NCI-H2107 (cell line): ENCODE measurements at regions not wholly inside any gene's neighbourhood (a gene's known extent, or its start where the extent isn't known, plus 50 kb on each side); places are given as distances from the start of the nearest gene placed in this dataset.

Experiments
- DNase-seq: peaks from one replicate; lab custom pipeline; 2025; lab: John Stamatoyannopoulos, UW

DNA sequence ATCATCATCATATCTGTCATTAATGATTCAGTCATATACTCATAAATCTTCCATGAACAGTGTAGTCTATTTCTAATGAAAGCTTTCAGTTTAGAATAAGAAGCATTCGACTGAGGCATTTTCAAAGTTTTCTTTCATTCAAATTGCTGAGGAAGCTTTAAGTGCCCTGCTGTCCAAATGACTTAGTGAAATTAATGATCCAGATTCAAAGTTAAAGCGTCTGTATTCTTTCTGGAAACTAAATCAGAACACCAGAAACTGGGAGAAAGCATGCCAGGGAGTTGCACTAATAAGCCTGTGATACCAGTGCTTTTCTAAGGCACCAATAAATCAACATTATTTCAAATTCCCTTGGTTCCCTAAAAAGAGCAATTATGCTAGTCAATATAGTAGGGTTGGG lies 367.8 kb upstream of the ANO5 start:
- no peak for DNase-seq

DNA sequence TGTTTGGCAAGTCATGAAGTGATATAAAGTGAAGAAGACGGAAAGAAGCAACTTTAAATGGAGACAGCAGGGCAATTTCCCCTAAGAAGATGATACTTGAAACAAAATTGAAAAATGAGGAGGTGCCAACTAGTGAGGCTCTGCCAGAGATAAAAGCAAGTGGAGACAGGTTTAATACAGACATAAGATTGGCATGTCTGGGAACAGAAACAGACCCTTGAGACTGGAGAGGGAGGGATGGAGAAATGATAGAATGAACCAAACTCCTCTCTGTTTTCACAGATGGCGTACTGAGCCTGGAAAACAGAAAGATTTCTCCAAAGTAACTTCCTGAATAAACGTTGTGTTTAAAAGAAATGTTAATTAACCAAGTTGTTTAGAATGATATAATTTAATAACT lies 354.5 kb upstream of the ANO5 start:
- no peak for DNase-seq

DNA sequence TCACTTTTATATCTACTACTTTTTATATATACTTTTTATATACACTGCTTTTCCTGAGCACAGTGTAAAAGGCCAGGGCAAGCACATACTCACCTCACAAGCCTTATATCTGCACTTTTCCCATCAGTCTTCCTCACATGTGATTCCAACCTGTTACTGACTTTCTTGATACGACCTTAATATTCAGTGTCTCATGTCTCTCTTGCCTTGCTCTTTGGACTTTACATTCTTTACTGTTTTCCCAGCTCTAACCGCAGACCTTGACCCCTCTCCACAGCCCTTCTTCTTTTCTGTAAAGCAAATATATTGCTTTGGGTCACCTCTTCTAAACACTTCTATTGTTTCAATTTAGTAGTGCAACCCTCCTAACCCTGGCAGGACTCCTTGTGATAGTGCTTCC lies 353.1 kb upstream of the ANO5 start:
- no peak for DNase-seq

DNA sequence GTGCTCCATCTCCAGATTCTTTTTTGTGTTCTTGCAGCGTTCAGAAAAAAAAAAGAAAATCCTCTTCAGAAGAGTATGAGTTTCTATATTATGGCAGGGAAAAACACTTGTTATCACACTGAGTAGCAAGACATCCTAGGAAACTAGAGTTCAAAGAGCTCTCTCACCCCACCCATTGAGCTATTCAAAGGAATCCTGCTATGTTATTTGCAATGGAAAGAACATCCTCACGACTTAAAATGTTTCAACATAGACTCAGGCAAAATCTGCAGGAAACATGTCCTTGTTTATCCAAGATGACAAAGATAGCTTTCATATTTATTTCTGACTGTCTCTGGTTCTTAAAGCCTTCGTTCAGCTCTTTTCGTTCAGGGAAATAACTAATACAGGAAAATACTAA lies 331.6 kb upstream of the ANO5 start:
- no peak for DNase-seq

DNA sequence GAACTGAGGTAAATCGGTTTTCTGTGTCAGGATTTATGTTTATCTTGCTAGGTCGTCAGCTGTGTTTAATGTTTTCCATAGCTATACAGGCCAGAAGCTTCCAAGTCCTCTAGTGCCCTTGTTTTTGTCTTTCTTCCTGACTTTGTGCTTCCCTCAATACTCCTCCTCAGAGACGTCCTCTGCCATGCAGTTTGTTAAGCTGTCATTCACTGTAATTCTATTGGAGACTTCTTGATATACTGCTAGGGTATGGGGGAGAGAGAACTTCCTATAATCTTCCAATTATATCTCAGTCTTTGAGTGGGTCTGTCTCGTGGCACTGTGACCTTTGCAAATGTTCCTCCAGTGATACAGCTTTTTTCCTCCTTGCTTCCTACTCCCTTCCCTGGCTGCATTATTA lies 327.3 kb upstream of the ANO5 start:
- DNase-seq = no peak

DNA sequence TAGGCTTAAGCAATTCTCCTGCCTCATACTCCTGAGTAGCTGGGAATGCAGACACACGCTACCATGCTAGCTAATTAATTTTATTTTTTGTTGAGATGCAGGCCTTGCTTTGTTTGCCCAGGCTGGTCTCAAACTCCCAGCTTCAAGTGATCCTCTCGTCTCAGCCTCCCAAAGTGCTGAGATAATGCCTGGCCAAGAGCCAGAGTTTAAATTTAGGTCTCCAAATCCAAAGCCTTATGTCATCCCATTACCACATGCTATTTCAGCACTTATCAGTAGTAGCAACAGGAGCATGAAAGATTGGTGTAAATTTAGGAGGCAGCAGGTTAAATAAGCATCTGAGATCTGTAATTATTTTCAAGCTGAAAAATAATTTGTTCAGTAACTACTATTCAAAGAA lies 326.1 kb upstream of the ANO5 start:
- DNase-seq = no peak

DNA sequence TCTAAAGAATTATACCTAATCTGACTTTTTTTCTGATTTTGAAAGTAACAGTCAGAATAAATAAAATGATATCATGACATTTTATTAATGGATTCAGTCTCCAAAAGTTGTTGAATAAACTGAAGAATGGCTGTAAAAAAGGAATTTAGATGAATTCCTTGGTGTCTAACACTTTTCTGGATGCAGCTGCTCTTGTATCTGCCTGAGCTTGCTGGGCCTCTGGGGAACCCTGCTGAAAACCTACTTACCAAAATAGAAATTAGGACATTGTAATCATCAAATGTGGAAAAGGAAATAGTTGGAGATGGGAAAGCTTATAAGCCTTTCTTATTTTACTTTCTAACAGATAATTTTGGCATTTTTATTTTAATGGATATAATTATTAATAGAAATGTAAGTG lies 315.7 kb upstream of the ANO5 start:
- DNase-seq = no peak

DNA sequence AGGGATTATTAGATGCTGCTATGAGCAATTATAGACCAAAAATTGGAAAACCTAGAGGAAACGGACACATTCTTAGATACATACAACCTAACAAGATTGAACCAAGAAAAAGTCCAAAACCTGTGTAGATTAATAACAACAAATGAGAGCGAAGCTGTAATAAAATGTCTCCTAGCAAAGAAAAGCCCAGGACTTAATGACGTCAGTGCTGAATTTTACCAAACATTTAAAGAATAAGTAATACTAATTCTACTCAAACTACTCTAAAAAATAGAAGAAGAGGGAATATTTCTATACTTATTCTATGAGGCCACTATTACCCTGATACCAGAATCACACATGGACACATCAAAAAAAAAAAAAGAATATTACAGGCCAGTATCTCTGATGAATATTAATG lies 309.5 kb upstream of the ANO5 start:
- no peak for DNase-seq

DNA sequence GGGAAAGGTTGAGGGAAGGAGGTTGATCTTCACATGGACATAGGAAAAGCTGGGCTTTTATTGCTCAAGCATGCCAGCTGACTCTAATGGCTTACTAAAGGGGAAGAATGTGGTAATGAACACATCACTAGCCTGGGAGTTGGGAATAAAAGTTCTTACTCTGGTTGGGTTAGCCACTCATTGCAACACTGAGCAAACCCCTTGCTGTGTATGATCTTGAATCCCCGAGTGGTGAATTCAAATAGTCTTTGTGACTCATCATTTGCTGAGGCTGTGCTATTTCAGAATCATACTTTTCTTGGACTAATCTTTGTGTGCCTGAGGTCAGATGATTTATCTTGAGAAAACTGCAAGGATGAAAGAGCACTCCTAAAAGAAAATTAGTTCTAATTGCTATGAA lies 304.1 kb upstream of the ANO5 start:
- DNase-seq = no peak

DNA sequence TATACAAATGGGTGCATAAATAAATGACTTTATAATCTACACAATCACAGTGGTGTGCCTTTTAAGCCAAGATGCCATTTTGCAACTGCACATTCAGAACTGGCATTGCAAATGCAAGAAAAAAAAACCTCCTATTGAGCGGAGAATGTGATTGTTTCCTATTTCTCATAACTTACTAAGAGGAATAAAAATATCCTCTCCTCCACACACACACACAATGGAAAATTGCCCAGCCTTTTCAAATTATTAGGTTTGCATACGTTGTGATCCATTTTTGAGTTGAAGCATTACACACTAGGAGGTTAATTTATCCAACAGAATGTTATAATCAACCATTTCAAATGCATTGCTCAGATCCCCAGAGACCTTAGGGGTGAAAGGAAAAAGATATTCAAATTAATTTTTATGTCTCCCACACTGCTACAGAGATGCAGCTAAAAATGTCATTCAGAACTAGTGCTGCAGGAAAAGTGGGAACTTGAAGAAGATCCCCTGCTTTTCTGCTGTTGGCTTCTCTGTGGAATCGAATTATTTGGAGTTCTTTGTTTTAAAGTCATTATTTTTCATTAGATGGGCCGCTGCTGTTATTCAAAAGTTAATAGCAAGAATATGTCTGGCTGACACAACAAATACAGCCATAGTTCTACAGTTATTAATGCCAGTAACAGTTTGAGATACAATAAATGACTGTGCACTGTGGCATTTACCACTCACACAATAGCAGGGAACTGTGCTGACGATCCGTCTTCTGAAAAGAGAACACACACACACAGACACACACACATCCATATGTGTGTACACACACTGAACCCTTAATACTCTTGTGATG lies 299.9 kb upstream of the ANO5 start:
- DNase-seq = no peak

DNA sequence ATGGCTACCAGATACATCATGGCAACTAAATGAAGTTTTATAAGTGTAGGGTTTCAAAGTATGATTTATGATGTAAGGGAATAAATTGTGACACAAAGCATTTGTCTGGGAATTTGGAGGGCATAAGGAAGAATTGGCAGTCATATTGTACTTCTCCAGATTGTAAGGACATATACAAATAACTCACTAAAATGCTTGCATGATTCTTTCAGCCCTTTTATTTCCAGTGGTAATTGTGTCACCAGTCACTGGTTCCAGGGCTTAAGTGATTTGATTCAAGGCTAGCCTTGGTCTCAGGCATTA lies 299.4 kb upstream of the ANO5 start:
- DNase-seq = no peak

DNA sequence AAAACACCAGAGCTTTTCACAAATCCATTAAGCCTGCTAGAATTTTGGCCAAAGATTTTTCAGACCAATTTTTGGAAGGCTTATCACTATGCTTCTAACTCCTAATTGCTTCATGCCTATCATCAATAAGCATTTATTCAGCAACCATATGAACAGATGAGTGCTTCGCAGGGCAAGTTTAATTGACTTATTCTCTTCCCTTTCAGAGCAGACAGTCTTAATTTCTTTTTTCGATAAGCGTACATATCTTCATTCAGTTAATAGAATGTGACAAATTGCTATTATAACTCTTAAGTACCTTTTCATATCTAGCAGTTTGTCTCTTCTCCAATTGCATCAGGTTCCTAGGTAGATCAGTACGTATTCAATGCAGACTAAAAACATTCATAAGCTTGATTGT lies 298.4 kb upstream of the ANO5 start:
- DNase-seq = no peak

DNA sequence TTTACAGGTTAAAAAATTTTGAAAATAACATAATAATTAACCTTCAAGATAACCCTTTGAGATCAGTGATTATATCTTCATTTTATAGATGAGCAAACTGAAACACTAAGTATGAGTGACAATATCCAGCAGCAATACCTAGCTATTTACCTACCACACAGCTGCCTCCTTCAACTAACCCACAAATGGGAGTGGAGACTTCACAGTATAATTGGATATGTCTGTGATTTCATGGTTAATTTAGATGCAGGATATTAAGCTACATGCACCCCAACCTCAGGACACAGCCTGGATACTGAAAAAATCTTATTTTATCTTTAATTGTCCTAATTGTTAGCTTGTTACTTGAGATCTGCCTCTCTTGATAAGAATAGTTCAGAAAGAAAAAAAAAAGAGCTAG lies 297.2 kb upstream of the ANO5 start:
- no peak for DNase-seq

DNA sequence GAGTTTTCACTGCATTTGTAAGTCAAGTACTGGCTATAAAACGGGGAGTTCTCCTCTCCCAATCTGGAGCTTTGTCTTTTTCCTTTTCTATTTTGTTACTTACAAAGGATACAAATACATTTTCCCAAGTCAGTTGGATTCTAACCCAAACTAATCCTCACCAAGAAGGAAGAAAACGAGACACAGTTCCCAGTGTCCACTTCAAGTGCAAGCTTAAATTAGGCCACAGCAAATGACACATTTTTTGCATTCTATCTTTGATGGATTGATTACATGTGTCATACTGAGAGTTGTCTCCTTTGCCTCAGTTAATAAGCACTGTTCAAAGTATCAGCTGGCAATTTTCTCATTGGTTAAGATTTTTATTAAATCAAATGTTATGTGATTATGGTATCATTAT lies 296.7 kb upstream of the ANO5 start:
- no peak for DNase-seq

DNA sequence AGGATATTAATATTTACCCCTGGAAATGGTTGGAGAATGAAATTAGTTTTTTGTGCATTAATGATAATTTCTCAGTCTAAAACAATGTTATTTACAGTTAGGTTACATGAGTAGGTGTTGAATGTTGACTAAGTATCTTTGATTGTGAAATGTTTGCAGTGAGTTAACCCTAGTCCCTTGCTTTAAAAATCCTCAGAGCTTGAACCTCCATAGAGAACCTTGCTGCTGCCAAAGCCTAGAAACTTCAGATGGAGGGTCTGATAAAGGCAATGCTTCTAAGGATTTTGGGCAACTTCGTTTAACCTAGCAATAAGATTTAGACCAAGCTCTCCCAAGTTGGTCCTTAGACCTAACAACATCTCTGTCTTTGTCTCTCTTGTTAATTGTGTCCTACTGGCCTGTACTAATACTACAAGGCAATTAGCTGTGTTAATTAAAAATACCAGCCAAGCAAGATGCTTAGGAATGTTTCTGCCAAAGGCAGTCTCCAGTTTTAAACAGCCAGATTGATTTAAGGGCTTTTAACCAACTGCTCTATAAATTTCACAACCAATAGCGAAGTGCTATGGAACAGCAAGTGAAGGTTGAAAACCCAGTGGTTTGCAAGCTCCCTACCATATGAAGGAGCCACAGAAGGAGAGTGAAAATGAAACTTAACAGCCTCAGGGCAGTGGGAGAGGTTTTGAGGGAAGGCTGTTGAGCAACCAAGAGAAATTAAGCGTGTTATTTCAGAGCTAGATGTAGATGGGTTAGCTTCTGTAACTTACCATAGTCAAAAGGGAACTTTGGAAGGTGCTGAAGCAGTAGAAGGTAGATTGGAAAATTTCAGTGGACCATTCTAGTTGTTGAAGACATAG lies 295.9 kb upstream of the ANO5 start:
- no peak for DNase-seq

DNA sequence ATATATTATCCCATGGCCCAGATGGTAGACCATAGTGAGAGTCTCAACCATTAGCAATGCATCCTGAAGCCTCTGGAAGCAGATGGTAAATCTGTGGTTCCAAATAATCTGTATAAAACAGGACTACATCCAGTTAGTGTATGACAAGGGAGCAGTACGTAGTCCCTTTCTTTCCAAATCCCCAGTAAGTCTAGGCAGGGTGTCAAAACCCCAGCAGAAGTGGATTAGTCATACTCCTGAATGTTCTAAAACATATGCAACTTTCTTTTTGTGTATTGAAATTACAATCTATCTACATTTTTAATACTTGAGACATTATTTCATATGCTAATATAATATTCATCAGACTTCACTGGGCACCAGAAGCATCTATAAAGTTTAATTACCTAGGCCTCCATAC lies 295.1 kb upstream of the ANO5 start:
- DNase-seq = no peak

DNA sequence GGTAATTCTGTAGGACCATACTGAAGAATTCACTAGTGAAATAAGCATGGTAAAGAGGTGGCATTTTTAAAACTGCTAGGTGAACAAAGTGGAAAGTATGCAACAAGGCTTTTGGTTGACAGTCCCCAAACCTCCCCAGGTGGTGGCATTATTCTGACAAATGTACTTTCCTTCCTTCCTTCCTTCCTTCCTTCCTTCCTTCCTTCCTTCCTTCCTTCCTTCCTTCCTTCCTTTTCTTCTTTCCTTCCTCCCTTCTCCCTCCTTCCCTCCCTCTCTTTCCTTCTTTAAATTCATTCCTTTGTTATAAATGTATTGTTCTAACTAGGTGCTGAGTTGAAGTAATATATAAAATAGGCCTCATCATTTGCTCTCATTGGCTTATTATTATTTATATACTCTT lies 284.7 kb upstream of the ANO5 start:
- DNase-seq = no peak

DNA sequence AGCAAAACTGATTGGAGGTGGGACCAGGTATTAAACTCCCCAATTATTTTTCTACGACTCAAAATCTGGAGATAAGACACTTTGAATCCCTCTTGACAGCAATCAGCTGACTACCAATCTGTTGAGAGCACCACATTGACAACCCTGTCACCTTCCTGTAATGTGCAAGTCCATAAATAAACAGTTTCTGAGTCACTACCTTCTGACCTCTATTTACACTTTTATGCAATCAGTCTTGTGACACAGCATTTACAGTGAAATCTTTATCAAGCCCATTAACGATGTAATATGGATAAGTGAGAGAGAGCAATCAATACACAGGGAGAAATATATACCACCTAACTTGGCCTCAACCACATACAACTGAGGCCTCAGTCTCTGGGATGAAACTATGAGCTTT lies 283.7 kb upstream of the ANO5 start:
- DNase-seq = no peak

DNA sequence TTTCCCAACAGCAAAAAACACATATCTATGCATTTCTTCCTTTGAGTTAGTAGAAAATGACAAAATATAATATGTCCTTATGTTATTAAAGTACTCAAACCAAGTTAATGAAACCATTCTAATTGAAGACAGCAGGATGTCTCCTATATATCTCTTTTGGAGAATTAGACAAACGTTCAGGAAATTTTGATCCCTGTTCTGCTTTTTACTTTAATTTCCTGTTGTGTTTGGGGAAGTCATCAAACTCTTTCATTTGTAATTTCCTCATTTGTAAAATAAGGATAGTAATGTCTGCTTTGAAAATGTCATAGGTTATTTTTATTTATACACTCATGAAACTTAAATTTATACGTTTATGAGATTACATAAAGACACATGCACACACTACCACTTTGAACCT lies 281.8 kb upstream of the ANO5 start:
- DNase-seq = no peak

DNA sequence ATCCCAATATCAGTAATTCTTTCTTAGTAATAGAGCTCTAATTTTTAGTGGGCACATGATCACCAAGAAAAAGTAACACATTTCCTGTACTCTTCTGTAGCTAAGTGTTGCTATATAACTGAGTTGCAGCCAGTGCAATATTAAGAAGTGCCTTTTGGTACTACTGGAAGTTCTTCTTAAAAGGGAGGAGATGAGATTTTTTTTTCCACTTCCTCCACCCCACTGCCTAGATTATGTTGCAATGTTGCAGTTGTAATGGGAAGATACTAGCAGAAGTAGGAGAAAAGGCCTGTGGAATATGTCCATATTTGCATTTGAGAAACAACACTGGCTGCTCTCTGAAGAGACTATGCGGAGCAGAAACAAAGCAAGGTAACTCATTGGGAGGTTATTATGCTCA lies 280.6 kb upstream of the ANO5 start:
- DNase-seq = no peak

DNA sequence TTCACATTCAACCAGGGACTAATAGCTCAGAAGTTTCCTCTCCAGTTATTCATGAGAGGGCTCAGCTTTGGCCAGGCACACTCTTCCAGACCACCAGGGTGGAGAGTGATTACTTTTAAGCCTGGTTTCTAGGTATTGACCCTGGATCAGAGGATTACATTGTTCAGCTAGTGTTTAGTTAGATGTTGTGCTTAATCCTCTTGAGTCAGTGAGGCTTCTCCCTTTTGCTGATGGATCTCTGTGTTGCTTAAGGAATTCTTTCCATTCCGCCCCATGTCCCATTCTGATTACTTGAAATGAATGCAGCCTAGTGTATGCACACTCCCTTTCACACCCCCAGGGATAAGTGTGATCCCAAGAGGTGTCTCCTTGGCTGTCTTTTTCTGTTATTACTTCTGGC lies 271.7 kb upstream of the ANO5 start:
- no peak for DNase-seq

DNA sequence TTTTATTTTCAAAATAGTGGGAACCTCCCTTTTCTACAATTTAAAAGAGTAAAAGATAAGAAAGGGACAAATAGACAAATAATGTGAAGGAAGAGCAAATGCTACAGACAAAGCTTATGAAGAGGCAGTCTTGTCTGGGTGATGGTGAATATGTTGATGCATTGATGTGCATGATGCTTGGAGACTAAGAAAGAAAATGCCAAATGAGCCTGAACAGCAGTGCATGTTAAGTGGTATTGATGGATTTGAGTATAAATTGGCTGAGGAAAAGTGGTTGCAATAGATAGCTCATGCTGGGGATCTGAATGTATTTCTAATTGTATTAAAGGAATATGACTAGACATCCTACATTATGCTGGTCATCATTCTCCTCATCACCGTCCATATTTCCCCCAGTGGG lies 268.6 kb upstream of the ANO5 start:
- DNase-seq = no peak

DNA sequence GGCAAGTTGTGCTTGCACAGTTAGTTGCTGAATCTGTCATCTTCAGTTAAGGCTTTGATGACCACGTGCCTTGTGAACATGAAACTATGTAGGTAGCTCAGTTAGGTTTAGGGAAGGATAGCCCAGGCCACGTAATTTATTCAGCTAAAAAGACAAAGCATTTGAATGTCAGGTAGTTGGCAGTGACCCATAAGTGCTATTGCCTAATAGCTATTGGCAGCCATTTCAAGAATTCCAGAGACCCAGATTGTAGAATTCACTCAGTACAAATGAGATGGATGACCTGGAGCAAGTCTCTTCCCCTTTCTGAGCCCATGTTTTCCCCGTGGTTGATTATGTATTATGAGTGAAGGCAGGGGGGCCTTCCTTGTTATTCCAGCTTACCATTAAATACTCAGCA lies 265.3 kb upstream of the ANO5 start:
- DNase-seq = no peak

DNA sequence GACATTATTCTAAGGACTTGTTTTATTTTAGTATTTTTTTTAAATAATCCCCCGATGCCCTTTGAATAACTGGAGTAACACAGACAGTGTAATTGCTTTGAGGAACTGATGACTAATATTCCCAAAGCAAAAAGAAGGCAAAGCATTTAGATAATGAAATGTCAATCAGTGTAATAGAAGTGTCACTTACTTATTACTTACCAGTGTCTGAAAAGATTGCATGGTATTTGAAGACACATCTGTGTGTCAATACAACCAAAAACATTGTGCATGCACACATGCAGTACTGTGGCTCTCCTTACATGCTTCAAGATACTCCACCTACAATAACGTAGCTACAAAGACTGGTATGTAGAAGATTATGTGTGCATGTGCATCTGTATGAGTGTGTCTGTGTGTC lies 264.0 kb upstream of the ANO5 start:
- DNase-seq = no peak
